ENCODE measurements at regions not wholly inside any gene's neighbourhood (a gene's known extent, or its start where the extent isn't known, plus 50 kb on each side); places are given as distances from the start of the nearest gene placed in this dataset.

- TF ChIP-seq CTCF (conservative IDR thresholded peaks at IDR 0.05 in 1 of 2, IDR thresholded peaks at IDR 0.05 in 1 of 2; ENCODE audit: low read depth in 1 of 2, low read length in 2 of 2): no peak
- TF ChIP-seq EZH2 (IDR thresholded peaks at IDR 0.05; ENCODE audit: low read length, missing control alignments): no peak
Observed at GRCh38 chrX:43316146-43316545, 340.0 kb upstream of the MAOA start.
